Upper lobe of left lung (tissue), 4 donors: ENCODE measurements at regions not wholly inside any gene's neighbourhood (a gene's known extent, or its start where the extent isn't known, plus 50 kb on each side); places are given as distances from the start of the nearest gene placed in this dataset.

Experiments
- EP300 ChIP-seq, 4 donors: sonication (generic); formaldehyde crosslinking; IDR thresholded peaks; one replicate each; pipeline ENCODE4 v1.5.1; 2017; ENCODE audit warnings: antibody characterized with exemption in 4 of 4, control low read depth in 2 of 4
- POLR2A ChIP-seq, 4 donors: fragments of 450-650 bp; IDR thresholded peaks; one replicate each; pipeline ENCODE4 v1.5.1; 2016 to 2017; ENCODE audit warnings: antibody characterized with exemption in 4 of 4, mild to moderate bottlenecking in 2 of 4
- POLR2AphosphoS5 ChIP-seq, 2 donors: sonication (generic); formaldehyde crosslinking; IDR thresholded peaks; one replicate each; pipeline ENCODE4 v1.5.1; 2017; ENCODE audit warnings: antibody characterized with exemption in 2 of 2
- TF ChIP-seq, protein P1 (sequence below), 6 experiments: fragments of 450-650 bp in 4 of 6; fragments of 200-600 bp in 2 of 6; sonication (generic) in 2 of 6; IDR thresholded peaks; one replicate each; pipeline ENCODE4 v1.5.1; 2016 to 2019; ENCODE audit warnings: antibody characterized with exemption in 6 of 6

DNA sequence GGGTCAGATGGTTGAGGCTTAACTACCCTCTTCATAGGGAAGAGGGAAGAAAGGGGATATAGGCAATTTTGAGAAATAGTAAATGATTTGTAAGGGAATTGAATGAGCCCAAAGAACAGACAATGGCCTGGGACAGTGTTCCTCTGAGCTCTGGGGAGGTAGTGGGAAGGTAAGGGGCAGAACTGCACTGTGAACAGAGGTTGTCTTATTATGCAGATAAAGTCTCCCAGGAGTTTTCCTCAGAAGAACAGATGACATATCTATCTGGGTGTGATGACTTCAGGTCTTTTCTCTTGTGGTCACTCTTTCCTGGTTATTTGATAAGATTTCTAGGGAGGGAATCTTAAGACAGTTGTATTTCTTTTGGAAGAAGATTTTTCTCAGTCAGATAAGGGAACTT lies 296.1 kb downstream of the ZEB1 start:
- TF ChIP-seq, protein P1, sequence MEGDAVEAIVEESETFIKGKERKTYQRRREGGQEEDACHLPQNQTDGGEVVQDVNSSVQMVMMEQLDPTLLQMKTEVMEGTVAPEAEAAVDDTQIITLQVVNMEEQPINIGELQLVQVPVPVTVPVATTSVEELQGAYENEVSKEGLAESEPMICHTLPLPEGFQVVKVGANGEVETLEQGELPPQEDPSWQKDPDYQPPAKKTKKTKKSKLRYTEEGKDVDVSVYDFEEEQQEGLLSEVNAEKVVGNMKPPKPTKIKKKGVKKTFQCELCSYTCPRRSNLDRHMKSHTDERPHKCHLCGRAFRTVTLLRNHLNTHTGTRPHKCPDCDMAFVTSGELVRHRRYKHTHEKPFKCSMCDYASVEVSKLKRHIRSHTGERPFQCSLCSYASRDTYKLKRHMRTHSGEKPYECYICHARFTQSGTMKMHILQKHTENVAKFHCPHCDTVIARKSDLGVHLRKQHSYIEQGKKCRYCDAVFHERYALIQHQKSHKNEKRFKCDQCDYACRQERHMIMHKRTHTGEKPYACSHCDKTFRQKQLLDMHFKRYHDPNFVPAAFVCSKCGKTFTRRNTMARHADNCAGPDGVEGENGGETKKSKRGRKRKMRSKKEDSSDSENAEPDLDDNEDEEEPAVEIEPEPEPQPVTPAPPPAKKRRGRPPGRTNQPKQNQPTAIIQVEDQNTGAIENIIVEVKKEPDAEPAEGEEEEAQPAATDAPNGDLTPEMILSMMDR (IDR thresholded peaks at IDR 0.05), result no peak
- no peak for TF ChIP-seq EP300 (IDR thresholded peaks at IDR 0.05)
- no peak for TF ChIP-seq POLR2AphosphoS5 (IDR thresholded peaks at IDR 0.05)
- TF ChIP-seq POLR2A (IDR thresholded peaks at IDR 0.05), result no peak
